Astrocyte (in vitro differentiated cells and primary cell): ENCODE measurements at regions not wholly inside any gene's neighbourhood (a gene's known extent, or its start where the extent isn't known, plus 50 kb on each side); places are given as distances from the start of the nearest gene placed in this dataset.
"Not testable (repeated sequence)": the region's sequence is repeated elsewhere in the genome, so short reads cannot be mapped to it uniquely, and the experiment has no call there.

Experiments used
- DNase-seq: peaks from one replicate; pipeline ENCODE4 v3.0.0-alpha.2; 2010; ENCODE audit warnings: low read depth
- FAIRE-seq: peaks from 2 replicates; lab custom pipeline; 2011; peaks lifted over from hg19 to GRCh38; lab: Jason Lieb, UNC
- H2AFZ ChIP-seq: 2 replicates; pipeline ENCODE4 v1.6.0; 2012; ENCODE audit warnings: low read depth, low read length, inconsistent platforms
- H3K27ac ChIP-seq: 2 replicates; pipeline ENCODE4 v1.5.1; 2011; ENCODE audit warnings: low read depth, low read length, inconsistent platforms
- H3K27me3 ChIP-seq: 2 replicates; pipeline ENCODE4 v1.6.0; 2011; ENCODE audit warnings: low read length, inconsistent platforms; ENCODE audit not compliant: insufficient read depth
- H3K36me3 ChIP-seq: 2 replicates; pipeline ENCODE4 v1.5.1; 2011; ENCODE audit warnings: low read length, inconsistent platforms; ENCODE audit not compliant: insufficient read depth
- H3K4me1 ChIP-seq: 2 replicates; pipeline ENCODE4 v1.5.1; 2011; ENCODE audit warnings: low read length, inconsistent platforms; ENCODE audit not compliant: insufficient read depth
- H3K4me2 ChIP-seq: 2 replicates; pipeline ENCODE4 v1.6.0; 2012; ENCODE audit warnings: low read length, inconsistent platforms
- H3K4me3 ChIP-seq: 2 replicates; pipeline ENCODE4 v1.5.1; 2011; ENCODE audit warnings: low read depth, mild to moderate bottlenecking, low read length, inconsistent platforms; ENCODE audit not compliant: insufficient read depth
- H3K79me2 ChIP-seq: 2 replicates; pipeline ENCODE4 v1.6.0; 2012; ENCODE audit warnings: mild to moderate bottlenecking, low read length, inconsistent platforms; ENCODE audit not compliant: insufficient read depth
- H3K9ac ChIP-seq: 2 replicates; pipeline ENCODE4 v1.6.0; 2012; ENCODE audit warnings: mild to moderate bottlenecking, low read length, inconsistent platforms
- H3K9me3 ChIP-seq: 2 replicates; pipeline ENCODE4 v1.5.1; 2012; ENCODE audit warnings: low read depth, mild to moderate bottlenecking, low read length, inconsistent platforms; ENCODE audit not compliant: insufficient read depth
- H4K20me1 ChIP-seq: 2 replicates; pipeline ENCODE4 v1.6.0; 2012; ENCODE audit warnings: low read length, inconsistent platforms; ENCODE audit not compliant: insufficient read depth
- H3K27ac Mint-ChIP-seq: one replicate; pipeline ENCODE4 v1.8.0; 2021; ENCODE audit warnings: mild to moderate bottlenecking, mixed read lengths; ENCODE audit not compliant: unreplicated experiment
- H3K27me3 Mint-ChIP-seq: one replicate; pipeline ENCODE4 v1.8.0; 2021; ENCODE audit warnings: low read depth, mixed read lengths; ENCODE audit not compliant: unreplicated experiment
- H3K36me3 Mint-ChIP-seq: one replicate; pipeline ENCODE4 v1.8.0; 2021; ENCODE audit warnings: low read depth, mixed read lengths; ENCODE audit not compliant: unreplicated experiment
- H3K4me1 Mint-ChIP-seq: one replicate; pipeline ENCODE4 v1.8.0; 2021; ENCODE audit warnings: low read depth, mixed read lengths; ENCODE audit not compliant: unreplicated experiment
- H3K4me3 Mint-ChIP-seq: one replicate; pipeline ENCODE4 v1.8.0; 2021; ENCODE audit warnings: mild to moderate bottlenecking, moderate library complexity, mixed read lengths; ENCODE audit not compliant: unreplicated experiment
- H3K9me3 Mint-ChIP-seq: one replicate; pipeline ENCODE4 v1.8.0; 2021; ENCODE audit warnings: mild to moderate bottlenecking, mixed read lengths; ENCODE audit not compliant: unreplicated experiment
- CTCF ChIP-seq: IDR thresholded peaks from 2 replicates; pipeline ENCODE4 v1.5.1; 2011; ENCODE audit warnings: low read depth, mild to moderate bottlenecking, inconsistent platforms, low read length, moderate library complexity; ENCODE audit not compliant: insufficient read depth
- EZH2 ChIP-seq: IDR thresholded peaks from 2 replicates; pipeline ENCODE4 v1.6.1; 2012; ENCODE audit warnings: mild to moderate bottlenecking, low read length, inconsistent platforms; ENCODE audit not compliant: insufficient read depth

GRCh38 chr2:187906021-187906420 lies 351.8 kb upstream of the TFPI start:
- Histone ChIP-seq H3K36me3 (no peaks in the 10 kb centered on the region), H3K27me3 (no peaks in the 10 kb centered on the region), H3K4me3 (no peak overlapping the region), H3K79me2 (no peaks in the 10 kb centered on the region), H4K20me1 (no peaks in the 10 kb centered on the region), H3K27ac (no peak overlapping the region), H3K4me2 (no peak overlapping the region), H2AFZ (no peak overlapping the region), H3K9me3 (no peaks in the 10 kb centered on the region), H3K9ac (no peak overlapping the region), H3K4me1 (no peaks in the 10 kb centered on the region)
- H3K4me1 Mint-ChIP-seq, result no peaks in the 10 kb centered on the region
- FAIRE-seq (no peak), DNase-seq (no peak)
- H3K27ac Mint-ChIP-seq, result no peak overlapping the region
- H3K4me3 Mint-ChIP-seq, result no peak overlapping the region
- peaks cover 6% of the 10 kb centered on the region for H3K9me3 Mint-ChIP-seq
- no peak for TF ChIP-seq EZH2
- no peak for TF ChIP-seq CTCF
- H3K36me3 Mint-ChIP-seq, result no peaks in the 10 kb centered on the region
- H3K27me3 Mint-ChIP-seq, result no peaks in the 10 kb centered on the region

GRCh38 chr2:187910922-187911321 lies 356.7 kb upstream of the TFPI start:
- not testable (repeated sequence) for H3K36me3 ChIP-seq, H3K36me3 Mint-ChIP-seq, H4K20me1 ChIP-seq, H3K9me3 Mint-ChIP-seq, FAIRE-seq, H3K27ac Mint-ChIP-seq, H3K9ac ChIP-seq, H2AFZ ChIP-seq, DNase-seq, H3K9me3 ChIP-seq, H3K79me2 ChIP-seq, H3K4me1 ChIP-seq, H3K27me3 ChIP-seq, H3K27me3 Mint-ChIP-seq, H3K27ac ChIP-seq, H3K4me1 Mint-ChIP-seq, H3K4me2 ChIP-seq, H3K4me3 Mint-ChIP-seq, H3K4me3 ChIP-seq

DNA sequence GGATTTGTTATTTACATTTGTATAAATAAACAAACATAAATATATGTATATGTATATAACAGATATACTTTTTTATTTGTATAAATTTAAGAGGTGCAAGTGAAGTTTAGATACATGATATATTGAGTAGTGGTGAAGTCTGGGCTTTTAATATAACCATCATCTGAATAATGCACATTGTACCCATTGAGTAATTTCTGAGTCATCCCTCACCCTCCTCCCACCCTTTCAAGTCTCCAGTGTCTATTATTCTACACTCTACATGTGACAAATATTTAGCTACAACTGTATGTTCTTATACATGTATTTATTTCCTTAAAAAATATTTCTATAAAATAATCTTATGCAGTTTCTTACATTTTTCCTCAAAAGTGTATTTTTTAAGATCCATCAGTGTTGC lies 358.7 kb upstream of the TFPI start:
- no peak overlapping the region for H3K4me3 Mint-ChIP-seq
- H3K27me3 ChIP-seq, result no peaks in the 10 kb centered on the region
- H3K9me3 ChIP-seq, result no peaks in the 10 kb centered on the region
- H3K79me2 ChIP-seq, result no peaks in the 10 kb centered on the region
- no peak overlapping the region for H3K27ac Mint-ChIP-seq
- no peaks in the 10 kb centered on the region for H3K4me1 Mint-ChIP-seq
- peaks cover 4% of the 10 kb centered on the region for H3K4me1 ChIP-seq
- H4K20me1 ChIP-seq, result no peaks in the 10 kb centered on the region
- H3K27ac ChIP-seq, result no peak overlapping the region
- no peak for FAIRE-seq
- no peak overlapping the region for H3K9ac ChIP-seq
- TF ChIP-seq CTCF (no peak), EZH2 (no peak)
- H2AFZ ChIP-seq, result no peak overlapping the region
- no peaks in the 10 kb centered on the region for H3K36me3 Mint-ChIP-seq
- no peak overlapping the region for H3K4me2 ChIP-seq
- H3K4me3 ChIP-seq, result no peak overlapping the region
- no peaks in the 10 kb centered on the region for H3K36me3 ChIP-seq
- no peak for DNase-seq
- peaks cover 5% of the 10 kb centered on the region for H3K9me3 Mint-ChIP-seq
- no peaks in the 10 kb centered on the region for H3K27me3 Mint-ChIP-seq
